GM12864 (cell line): ENCODE measurements at regions not wholly inside any gene's neighbourhood (a gene's known extent, or its start where the extent isn't known, plus 50 kb on each side); places are given as distances from the start of the nearest gene placed in this dataset.
A peak's percentile ranks its signal among the peaks of the same experiment; 100 is the strongest.

Source experiments
- DNase-seq: peaks from one replicate; pipeline ENCODE4 v3.0.0-alpha.2; 2011; ENCODE audit warnings: low read depth
- H3K4me3 ChIP-seq: 2 replicates; pipeline ENCODE4 v1.5.1; 2011; ENCODE audit warnings: mild to moderate bottlenecking, low read depth, low read length, control low read depth
- TF ChIP-seq, protein P1 (sequence below): IDR thresholded peaks from 2 replicates; pipeline ENCODE4 v1.5.1; 2011; ENCODE audit warnings: low read depth, mild to moderate bottlenecking, moderate library complexity, low read length, control low read depth, inconsistent platforms; ENCODE audit errors: missing control alignments

DNA sequence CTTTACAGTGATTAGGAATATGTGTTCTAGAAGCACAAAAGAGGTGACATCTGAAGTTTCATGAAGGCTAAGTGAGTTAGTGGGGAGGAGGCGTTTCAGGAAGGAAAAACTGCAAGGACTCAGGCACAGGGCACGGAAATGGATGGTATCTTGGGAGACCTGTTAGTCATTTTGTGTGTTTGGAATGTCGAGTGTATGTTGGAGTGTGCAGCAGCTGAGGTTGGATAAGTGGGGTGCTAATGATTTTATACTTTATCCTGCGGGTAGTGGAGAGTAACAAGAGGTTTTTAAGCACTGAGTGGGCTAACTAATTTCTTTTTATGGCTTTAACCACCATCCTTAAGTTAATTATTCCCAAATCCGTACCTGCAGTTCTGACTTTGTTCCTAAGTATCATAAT, 571.5 kb upstream of the FBXO33 start:
- TF ChIP-seq, protein P1, sequence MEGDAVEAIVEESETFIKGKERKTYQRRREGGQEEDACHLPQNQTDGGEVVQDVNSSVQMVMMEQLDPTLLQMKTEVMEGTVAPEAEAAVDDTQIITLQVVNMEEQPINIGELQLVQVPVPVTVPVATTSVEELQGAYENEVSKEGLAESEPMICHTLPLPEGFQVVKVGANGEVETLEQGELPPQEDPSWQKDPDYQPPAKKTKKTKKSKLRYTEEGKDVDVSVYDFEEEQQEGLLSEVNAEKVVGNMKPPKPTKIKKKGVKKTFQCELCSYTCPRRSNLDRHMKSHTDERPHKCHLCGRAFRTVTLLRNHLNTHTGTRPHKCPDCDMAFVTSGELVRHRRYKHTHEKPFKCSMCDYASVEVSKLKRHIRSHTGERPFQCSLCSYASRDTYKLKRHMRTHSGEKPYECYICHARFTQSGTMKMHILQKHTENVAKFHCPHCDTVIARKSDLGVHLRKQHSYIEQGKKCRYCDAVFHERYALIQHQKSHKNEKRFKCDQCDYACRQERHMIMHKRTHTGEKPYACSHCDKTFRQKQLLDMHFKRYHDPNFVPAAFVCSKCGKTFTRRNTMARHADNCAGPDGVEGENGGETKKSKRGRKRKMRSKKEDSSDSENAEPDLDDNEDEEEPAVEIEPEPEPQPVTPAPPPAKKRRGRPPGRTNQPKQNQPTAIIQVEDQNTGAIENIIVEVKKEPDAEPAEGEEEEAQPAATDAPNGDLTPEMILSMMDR: no peak
- DNase-seq: no peak
- no peak overlapping the region for H3K4me3 ChIP-seq

DNA sequence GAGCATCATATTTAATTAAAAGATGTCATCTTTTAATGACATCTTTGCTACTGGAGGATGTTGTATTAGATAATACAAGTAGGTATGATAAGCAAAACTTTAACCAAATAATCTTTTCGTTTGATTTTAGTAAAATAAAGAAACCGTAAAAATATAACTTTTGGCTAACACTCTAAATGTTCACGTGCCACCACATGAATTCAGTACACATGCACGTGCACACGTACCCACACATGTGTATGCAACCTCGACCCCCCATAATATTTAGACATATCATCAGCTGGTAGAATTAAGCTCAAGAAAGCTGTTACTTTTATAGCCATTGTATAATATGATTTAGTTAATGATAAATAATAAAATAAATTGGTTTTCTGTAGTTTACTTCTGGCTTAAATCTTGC, 566.6 kb upstream of the FBXO33 start:
- H3K4me3 ChIP-seq: no peak overlapping the region
- no peak for DNase-seq
- TF ChIP-seq, protein P1: no peak

DNA sequence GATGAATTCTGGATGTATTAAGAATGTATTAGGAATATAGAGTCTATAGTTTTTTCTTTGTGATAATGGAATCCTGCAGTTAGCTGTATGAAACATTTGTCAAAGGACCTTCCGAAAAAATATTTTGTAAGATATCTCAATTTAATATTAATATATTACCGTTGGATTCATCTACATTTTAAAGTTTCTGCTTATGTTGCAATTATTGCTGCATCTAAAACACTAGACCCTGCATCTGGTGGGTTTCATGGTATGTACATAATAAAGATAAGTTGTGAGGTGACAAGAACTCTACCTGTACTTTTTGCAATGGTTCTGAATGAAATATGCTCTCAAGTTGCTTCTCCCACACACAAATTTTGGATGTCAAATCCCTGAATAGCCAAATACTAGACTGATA, 565.9 kb upstream of the FBXO33 start:
- TF ChIP-seq, protein P1: no peak
- no peak overlapping the region for H3K4me3 ChIP-seq
- DNase-seq: no peak

DNA sequence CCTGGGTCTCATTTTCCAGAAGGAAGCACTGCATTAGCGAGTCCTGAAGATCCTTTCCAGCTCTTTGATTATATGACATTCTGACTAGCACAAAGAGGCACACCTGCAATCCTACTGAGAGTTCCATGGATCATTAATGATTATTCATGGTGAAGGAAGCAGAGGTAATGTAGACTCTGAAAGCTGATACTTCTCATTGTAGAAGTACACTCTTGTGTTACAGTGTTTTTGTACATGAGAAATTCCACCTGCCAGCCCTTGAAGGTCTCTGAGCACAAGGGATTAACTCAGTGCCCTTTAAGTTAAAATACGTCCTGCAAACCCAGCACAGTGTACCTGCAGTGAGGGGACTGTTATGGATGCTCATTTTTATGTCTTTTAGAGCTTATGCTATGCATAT, 558.8 kb upstream of the FBXO33 start:
- H3K4me3 ChIP-seq: no peak overlapping the region
- TF ChIP-seq, protein P1: no peak
- DNase-seq: no peak

DNA sequence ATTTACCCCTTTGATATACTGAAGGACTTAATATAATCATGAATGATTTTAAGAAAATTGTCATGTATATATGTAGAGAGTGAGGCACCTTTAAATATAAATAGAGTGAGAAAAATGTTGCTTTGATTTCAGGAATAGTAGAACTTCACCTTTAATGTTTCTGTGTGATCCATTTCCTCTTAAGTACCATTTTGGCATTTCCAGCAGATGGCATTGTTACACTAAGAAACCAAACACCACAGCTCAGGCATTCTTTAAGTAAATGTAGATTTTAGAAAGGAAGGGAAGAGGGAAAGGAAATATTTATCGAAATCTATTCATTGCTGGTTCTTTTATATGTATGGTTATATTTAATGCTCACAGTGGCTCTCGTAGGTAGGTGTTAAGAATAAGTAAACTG, 556.7 kb upstream of the FBXO33 start:
- TF ChIP-seq, protein P1: peak; percentile 10
- DNase-seq: no peak

DNA sequence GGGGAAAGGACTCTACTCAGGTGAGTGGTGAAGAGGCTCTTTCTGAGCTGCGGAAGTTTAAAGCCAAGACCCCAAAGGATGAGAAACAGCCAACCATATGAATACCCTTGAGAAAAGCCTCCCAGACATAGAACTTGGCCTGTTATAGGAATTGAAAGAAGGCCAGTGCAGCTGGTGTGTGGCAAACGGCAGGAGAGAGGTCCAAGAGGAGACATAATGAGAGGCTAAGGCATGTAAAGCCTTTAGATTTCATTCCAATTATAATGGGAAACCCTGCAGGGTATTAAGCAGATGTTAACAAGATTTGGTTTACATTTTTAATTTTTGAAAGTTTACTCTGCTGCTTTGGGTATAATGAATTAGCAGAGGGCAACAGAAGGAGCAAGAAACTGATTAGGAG, 552.1 kb upstream of the FBXO33 start:
- no peak overlapping the region for H3K4me3 ChIP-seq
- TF ChIP-seq, protein P1: no peak
- DNase-seq: no peak

More for the DNA sequence above, 556.7 kb upstream of the FBXO33 start:
- no peak overlapping the region for H3K4me3 ChIP-seq

DNA sequence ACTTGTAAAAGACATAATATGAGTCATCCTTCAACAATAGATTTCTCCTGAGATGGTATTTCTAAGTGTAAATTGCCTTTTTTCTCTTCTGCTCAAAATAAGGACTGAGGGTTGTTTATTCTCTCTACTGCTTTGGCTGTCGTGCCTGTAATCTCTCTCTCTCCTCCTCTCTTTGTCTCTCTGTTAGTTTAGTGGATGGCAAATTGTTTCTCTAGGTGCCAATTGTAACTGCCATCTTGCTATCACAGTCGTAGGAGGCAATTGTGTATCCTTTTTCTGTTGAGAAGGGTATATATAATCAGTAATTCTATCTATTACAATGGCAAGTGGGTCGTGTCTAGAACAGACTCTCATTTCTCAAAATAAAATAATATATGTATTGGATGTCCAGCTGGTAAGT, 545.0 kb upstream of the FBXO33 start:
- H3K4me3 ChIP-seq: no peak overlapping the region
- no peak for DNase-seq
- TF ChIP-seq, protein P1: no peak
